ENCODE measurements at regions not wholly inside any gene's neighbourhood (a gene's known extent, or its start where the extent isn't known, plus 50 kb on each side); places are given as distances from the start of the nearest gene placed in this dataset.
A peak's percentile ranks its signal among the peaks of the same experiment; 100 is the strongest.

DNA sequence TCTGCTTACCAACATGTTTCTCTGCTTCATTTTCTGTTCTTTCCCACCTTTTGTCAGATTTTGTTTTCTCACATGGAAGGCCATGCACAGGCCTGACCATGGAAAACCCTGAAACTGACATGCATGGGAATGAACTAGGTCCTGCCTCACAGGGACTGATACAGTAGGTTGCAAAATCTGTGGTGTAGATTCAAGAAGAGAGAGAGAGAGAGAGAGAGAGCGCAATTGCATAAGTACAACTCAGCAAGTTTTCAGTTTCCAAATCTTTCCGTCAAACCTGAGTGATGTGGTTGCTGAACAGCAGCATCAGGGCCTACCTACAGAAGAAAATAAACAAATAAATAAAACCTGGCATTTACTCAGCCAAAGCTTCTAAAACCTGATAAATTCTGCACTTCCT lies 87.5 kb upstream of the RNF152 start:
- TF ChIP-seq, protein P1, sequence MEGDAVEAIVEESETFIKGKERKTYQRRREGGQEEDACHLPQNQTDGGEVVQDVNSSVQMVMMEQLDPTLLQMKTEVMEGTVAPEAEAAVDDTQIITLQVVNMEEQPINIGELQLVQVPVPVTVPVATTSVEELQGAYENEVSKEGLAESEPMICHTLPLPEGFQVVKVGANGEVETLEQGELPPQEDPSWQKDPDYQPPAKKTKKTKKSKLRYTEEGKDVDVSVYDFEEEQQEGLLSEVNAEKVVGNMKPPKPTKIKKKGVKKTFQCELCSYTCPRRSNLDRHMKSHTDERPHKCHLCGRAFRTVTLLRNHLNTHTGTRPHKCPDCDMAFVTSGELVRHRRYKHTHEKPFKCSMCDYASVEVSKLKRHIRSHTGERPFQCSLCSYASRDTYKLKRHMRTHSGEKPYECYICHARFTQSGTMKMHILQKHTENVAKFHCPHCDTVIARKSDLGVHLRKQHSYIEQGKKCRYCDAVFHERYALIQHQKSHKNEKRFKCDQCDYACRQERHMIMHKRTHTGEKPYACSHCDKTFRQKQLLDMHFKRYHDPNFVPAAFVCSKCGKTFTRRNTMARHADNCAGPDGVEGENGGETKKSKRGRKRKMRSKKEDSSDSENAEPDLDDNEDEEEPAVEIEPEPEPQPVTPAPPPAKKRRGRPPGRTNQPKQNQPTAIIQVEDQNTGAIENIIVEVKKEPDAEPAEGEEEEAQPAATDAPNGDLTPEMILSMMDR (IDR thresholded peaks at IDR 0.05): no peak

DNA sequence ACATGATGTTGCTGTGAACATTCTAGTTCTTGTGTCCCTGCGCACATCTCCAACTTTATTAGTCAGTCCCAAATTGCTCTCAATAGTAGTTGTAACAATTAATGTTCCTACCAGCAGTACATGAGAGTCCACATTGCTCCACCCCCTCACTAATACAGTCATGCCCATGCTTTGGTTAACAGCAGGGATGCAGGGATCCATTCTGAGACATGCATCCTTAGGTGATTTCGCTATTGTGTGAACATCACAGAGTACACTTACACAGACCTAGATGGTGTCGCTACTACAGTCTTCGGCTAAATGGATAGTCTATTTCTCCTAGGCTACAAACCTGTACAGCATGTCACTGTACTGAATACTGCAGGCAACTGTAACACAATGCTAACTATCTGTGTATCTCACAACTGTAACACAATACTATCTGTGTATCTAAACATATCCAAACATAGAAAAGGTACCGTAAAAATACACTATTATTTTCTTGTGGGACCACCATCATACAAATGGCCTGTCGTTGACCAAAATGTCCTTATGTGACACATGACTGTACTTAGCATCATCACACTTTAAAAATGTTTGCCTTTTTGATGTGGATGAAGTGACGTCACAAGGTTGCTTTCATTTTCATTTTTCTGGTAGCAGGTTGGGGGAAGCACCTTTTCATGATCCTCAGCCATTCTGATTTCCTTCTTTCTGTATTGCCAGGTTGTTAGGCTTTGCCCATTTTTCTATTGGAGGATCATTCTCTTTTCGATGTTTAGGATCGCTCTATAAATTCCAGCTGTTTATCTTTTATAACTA lies 82.9 kb upstream of the RNF152 start:
- TF ChIP-seq, protein P1 (IDR thresholded peaks at IDR 0.05): no peak
- Mint-ChIP-seq H3K27ac (peak overlapping the region; percentile 60), H3K4me3 (no peak overlapping the region), H3K9me3 (peaks cover 1% of the 10 kb centered on the region), H3K36me3 (ENCODE audit: low read depth) (no peaks in the 10 kb centered on the region), H3K4me1 (ENCODE audit: low read depth) (peaks cover 19% of the 10 kb centered on the region), H3K27me3 (no peaks in the 10 kb centered on the region)
- peak; percentile 49 for DNase-seq
- CTCF ChIA-PET: no interaction called here
- ATAC-seq: peak; percentile 79
- intact Hi-C loops (cut with micrococcal nuclease): no loop called here
- POLR2A ChIA-PET: no interaction called here

More for the DNA sequence above, 87.5 kb upstream of the RNF152 start:
- CTCF ChIA-PET: no interaction called here
- peaks cover 19% of the 10 kb centered on the region for H3K4me1 Mint-ChIP-seq (ENCODE audit: low read depth)
- H3K27ac Mint-ChIP-seq: no peak overlapping the region
- H3K9me3 Mint-ChIP-seq: peaks cover 1% of the 10 kb centered on the region
- no peak for DNase-seq
- intact Hi-C loops (cut with micrococcal nuclease): no loop called here
- POLR2A ChIA-PET: no interaction called here
- peaks cover 3% of the 10 kb centered on the region for H3K27me3 Mint-ChIP-seq
- no peak for ATAC-seq
- H3K4me3 Mint-ChIP-seq: no peak overlapping the region
- H3K36me3 Mint-ChIP-seq (ENCODE audit: low read depth): no peaks in the 10 kb centered on the region

DNA sequence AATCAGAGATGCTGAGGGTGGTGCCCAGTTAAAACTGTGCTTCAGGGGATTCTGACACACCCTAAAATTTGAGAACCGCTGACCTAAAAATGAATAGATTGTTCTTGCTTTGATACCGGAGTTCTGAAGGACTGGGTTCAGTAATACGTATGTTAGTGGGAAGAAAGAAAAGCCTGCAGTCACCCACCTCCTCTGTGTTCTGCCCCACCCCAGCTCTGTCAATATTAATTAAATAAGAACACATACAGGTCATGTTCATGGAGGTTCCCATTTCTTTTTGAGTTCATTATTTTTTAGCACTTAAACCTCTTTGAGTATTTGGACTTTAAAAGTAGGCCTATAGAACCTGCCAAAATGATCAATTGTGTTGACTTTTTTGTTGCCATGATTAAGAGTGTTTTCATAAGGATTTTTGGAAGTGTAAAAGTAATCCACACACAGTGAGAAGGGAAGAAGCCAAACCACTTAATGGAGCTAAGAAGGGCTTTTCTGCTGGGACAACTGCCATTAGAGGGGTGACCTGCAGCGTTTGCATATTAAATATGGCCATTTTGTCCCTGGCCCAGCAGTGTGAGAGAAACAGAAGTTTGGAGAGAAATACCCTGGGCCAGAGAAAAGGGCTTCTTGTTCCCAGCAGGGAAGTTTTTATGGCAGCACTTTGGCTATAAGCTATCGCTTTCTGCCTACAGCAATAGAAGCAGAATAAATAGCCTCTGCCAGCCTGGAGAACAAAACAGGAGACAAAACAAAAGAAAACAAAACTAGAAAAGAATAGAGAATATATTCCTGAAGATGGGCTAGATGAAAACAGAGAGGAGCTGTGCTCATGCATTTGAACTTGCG lies 80.7 kb upstream of the RNF152 start:
- TF ChIP-seq, protein P1 (IDR thresholded peaks at IDR 0.05): no peak
- intact Hi-C loops (cut with micrococcal nuclease): no loop called here
- Mint-ChIP-seq H3K4me3 (no peak overlapping the region), H3K27me3 (no peaks in the 10 kb centered on the region), H3K4me1 (ENCODE audit: low read depth) (peaks cover 15% of the 10 kb centered on the region), H3K27ac (no peak overlapping the region), H3K36me3 (ENCODE audit: low read depth) (no peaks in the 10 kb centered on the region), H3K9me3 (peaks cover 1% of the 10 kb centered on the region)
- ATAC-seq (no peak), DNase-seq (no peak)
- POLR2A ChIA-PET: no interaction called here
- CTCF ChIA-PET: no interaction called here

DNA sequence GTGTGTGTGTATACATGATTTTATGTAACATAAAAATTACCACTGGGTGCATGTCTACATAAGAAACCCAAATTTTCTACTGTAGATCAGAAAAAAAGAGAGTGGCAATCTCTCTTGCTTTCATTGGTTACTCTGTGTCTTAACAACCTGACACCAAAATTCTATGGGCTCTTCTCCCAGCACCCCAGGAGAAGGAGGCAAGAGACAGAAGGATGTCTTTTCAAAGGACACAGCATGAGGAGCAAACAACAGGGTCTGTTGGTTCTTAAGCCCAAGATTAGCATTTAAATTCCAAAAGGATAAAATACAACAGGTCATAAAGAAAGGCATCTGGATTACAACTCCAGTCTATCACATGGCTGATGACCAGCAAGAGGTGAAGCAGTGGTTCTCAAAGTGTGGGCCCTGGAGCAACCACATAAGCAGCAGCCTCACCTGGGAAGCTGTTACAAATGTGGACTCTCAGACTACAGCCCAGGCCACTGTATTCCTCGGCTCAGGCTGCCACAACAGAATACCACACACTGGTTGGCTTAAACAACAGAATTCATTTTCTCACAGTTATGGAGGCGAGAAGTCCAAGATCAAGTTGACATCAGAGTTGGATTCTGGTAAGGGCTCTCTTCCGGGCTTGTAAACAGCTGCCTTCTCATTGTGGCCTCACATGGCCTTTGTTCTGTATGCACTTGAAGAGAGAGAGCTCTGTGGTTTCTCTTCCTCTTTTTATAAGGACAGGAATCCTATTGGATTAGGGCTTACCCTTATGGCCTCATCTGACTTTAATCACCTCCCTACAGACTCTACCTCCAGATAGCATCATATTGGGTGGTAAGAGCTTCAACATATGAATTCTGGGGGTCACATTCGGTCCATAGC lies 79.8 kb upstream of the RNF152 start:
- H3K9me3 Mint-ChIP-seq: no peaks in the 10 kb centered on the region
- ChIA-PET CTCF (no interaction called here), POLR2A (no interaction called here)
- H3K4me3 Mint-ChIP-seq: no peak overlapping the region
- no peaks in the 10 kb centered on the region for H3K27me3 Mint-ChIP-seq
- H3K27ac Mint-ChIP-seq: no peak overlapping the region
- TF ChIP-seq, protein P1 (IDR thresholded peaks at IDR 0.05): no peak
- intact Hi-C loops (cut with micrococcal nuclease): no loop called here
- peaks cover 15% of the 10 kb centered on the region for H3K4me1 Mint-ChIP-seq (ENCODE audit: low read depth)
- DNase-seq (no peak), ATAC-seq (peak; percentile 28)
- H3K36me3 Mint-ChIP-seq (ENCODE audit: low read depth): no peaks in the 10 kb centered on the region

Measured in activated CD8-positive, alpha-beta T cell treated with anti-CD3 and anti-CD28 coated beads for 36 hours (primary cell).